Stomach (tissue), 4 donors: ENCODE measurements at regions not wholly inside any gene's neighbourhood (a gene's known extent, or its start where the extent isn't known, plus 50 kb on each side); places are given as distances from the start of the nearest gene placed in this dataset.

ENCODE experiments used
- EP300 ChIP-seq: sonication (generic); formaldehyde crosslinking; IDR thresholded peaks from one replicate; pipeline ENCODE4 v1.6.1; 2017; ENCODE audit warnings: antibody characterized with exemption
- POLR2A ChIP-seq, 4 donors: fragments of 450-650 bp; IDR thresholded peaks; one replicate each; pipeline ENCODE4 v1.6.1; 2016; ENCODE audit warnings: antibody characterized with exemption in 4 of 4, control low read depth in 2 of 4, mild to moderate bottlenecking in 1 of 4, moderate library complexity in 1 of 4
- POLR2AphosphoS5 ChIP-seq, 3 donors: sonication (generic); formaldehyde crosslinking; IDR thresholded peaks; one replicate each; pipeline ENCODE4 v1.6.1; 2016; ENCODE audit warnings: antibody characterized with exemption in 3 of 3
- TF ChIP-seq, protein P1 (sequence below), 7 experiments: fragments of 450-650 bp in 4 of 7; fragments of 200-600 bp in 3 of 7; sonication (generic) in 3 of 7; IDR thresholded peaks; one replicate each; pipeline ENCODE4 v1.5.1; 2016 to 2019; ENCODE audit warnings: antibody characterized with exemption in 7 of 7, control low read depth in 2 of 7, mild to moderate bottlenecking in 1 of 7

- TF ChIP-seq, protein P1, sequence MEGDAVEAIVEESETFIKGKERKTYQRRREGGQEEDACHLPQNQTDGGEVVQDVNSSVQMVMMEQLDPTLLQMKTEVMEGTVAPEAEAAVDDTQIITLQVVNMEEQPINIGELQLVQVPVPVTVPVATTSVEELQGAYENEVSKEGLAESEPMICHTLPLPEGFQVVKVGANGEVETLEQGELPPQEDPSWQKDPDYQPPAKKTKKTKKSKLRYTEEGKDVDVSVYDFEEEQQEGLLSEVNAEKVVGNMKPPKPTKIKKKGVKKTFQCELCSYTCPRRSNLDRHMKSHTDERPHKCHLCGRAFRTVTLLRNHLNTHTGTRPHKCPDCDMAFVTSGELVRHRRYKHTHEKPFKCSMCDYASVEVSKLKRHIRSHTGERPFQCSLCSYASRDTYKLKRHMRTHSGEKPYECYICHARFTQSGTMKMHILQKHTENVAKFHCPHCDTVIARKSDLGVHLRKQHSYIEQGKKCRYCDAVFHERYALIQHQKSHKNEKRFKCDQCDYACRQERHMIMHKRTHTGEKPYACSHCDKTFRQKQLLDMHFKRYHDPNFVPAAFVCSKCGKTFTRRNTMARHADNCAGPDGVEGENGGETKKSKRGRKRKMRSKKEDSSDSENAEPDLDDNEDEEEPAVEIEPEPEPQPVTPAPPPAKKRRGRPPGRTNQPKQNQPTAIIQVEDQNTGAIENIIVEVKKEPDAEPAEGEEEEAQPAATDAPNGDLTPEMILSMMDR (IDR thresholded peaks at IDR 0.05): no peak
- no peak for TF ChIP-seq POLR2AphosphoS5 (IDR thresholded peaks at IDR 0.05)
- no peak for TF ChIP-seq POLR2A (IDR thresholded peaks at IDR 0.05)
- no peak for TF ChIP-seq EP300
These were observed 214.5 kb upstream of the GRAMD2B start for GRCh38 chr5:126208691-126209090.
